H9 (cell line): ENCODE measurements at regions not wholly inside any gene's neighbourhood (a gene's known extent, or its start where the extent isn't known, plus 50 kb on each side); places are given as distances from the start of the nearest gene placed in this dataset.

Experiments
- DNase-seq: peaks from one replicate; pipeline ENCODE4 v3.0.0-alpha.2; 2017
- H2AFZ ChIP-seq: one replicate; pipeline ENCODE4 v1.6.1; 2013; ENCODE audit warnings: mild to moderate bottlenecking, low read length, control low read depth, moderate library complexity
- H2AK5ac ChIP-seq: 2 replicates; pipeline ENCODE4 v1.6.1; 2013; ENCODE audit warnings: low read length, control low read depth, mixed read lengths; ENCODE audit not compliant: insufficient read length
- H2BK120ac ChIP-seq: one replicate; pipeline ENCODE4 v1.6.1; 2013; ENCODE audit warnings: low read depth, mild to moderate bottlenecking, low read length, control low read depth, inconsistent platforms; ENCODE audit not compliant: poor library complexity, severe bottlenecking
- H2BK12ac ChIP-seq: 2 replicates; pipeline ENCODE4 v1.6.1; 2013; ENCODE audit warnings: low read length, control low read depth, mixed read lengths, low read depth; ENCODE audit not compliant: insufficient read length
- H2BK15ac ChIP-seq: 2 replicates; pipeline ENCODE4 v1.6.1; 2013; ENCODE audit warnings: low read depth, low read length, control low read depth
- H2BK20ac ChIP-seq: one replicate; pipeline ENCODE4 v1.6.1; 2013; ENCODE audit warnings: low read depth, mild to moderate bottlenecking, low read length, control low read depth, inconsistent platforms; ENCODE audit not compliant: poor library complexity, severe bottlenecking
- H2BK5ac ChIP-seq: 2 replicates; pipeline ENCODE4 v1.6.1; 2013; ENCODE audit warnings: low read length, control low read depth, mixed read lengths; ENCODE audit not compliant: insufficient read length
- H3K14ac ChIP-seq: 2 replicates; pipeline ENCODE4 v1.6.1; 2013; ENCODE audit warnings: low read length, control low read depth; ENCODE audit not compliant: insufficient read depth
- H3K18ac ChIP-seq: 2 replicates; pipeline ENCODE4 v1.6.1; 2013; ENCODE audit warnings: low read depth, mild to moderate bottlenecking, mixed read lengths, low read length, control low read depth; ENCODE audit not compliant: insufficient read length
- H3K23ac ChIP-seq: 2 replicates; pipeline ENCODE4 v1.6.1; 2013; ENCODE audit warnings: low read length, control low read depth, mixed read lengths, low read depth; ENCODE audit not compliant: insufficient read length
- H3K23me2 ChIP-seq: 2 replicates; pipeline ENCODE4 v1.6.1; 2013; ENCODE audit warnings: low read depth, mild to moderate bottlenecking, mixed read lengths, low read length, control low read depth; ENCODE audit not compliant: insufficient read length, poor library complexity, severe bottlenecking
- H3K27ac ChIP-seq: 2 replicates; pipeline ENCODE4 v1.5.1; 2013; ENCODE audit warnings: low read length, control low read depth, mixed read lengths, low read depth; ENCODE audit not compliant: insufficient read length
- H3K27me3 ChIP-seq: 2 replicates; pipeline ENCODE4 v1.6.1; 2013; ENCODE audit warnings: low read length, control low read depth, inconsistent platforms; ENCODE audit not compliant: insufficient read depth
- H3K4ac ChIP-seq: 2 replicates; pipeline ENCODE4 v1.6.1; 2013; ENCODE audit warnings: low read depth, mild to moderate bottlenecking, control low read depth, inconsistent platforms, low read length, moderate library complexity
- H3K4me1 ChIP-seq: 2 replicates; pipeline ENCODE4 v1.6.1; 2013; ENCODE audit warnings: low read length, control low read depth, inconsistent platforms; ENCODE audit not compliant: insufficient read depth
- H3K4me2 ChIP-seq: 2 replicates; pipeline ENCODE4 v1.6.1; 2013; ENCODE audit warnings: low read length, control low read depth, mixed read lengths; ENCODE audit not compliant: insufficient read length, insufficient read depth
- H3K56ac ChIP-seq: 2 replicates; pipeline ENCODE4 v1.6.1; 2013; ENCODE audit warnings: low read depth, mild to moderate bottlenecking, mixed read lengths, low read length, control low read depth; ENCODE audit not compliant: insufficient read length
- H3K79me1 ChIP-seq: 2 replicates; pipeline ENCODE4 v1.6.1; 2013; ENCODE audit warnings: low read depth, mild to moderate bottlenecking, moderate library complexity, low read length, control low read depth, inconsistent platforms; ENCODE audit not compliant: insufficient read depth, poor library complexity, severe bottlenecking
- H3K79me2 ChIP-seq: 2 replicates; pipeline ENCODE4 v1.6.1; 2013; ENCODE audit warnings: low read length, control low read depth, inconsistent platforms; ENCODE audit not compliant: insufficient read depth
- H3K9ac ChIP-seq: 2 replicates; pipeline ENCODE4 v1.6.1; 2013; ENCODE audit warnings: low read length, control low read depth, mixed read lengths; ENCODE audit not compliant: insufficient read length; ENCODE audit errors: extremely low read depth
- H3K9me3 ChIP-seq: one replicate; pipeline ENCODE4 v1.6.1; 2013; ENCODE audit warnings: low read depth, low read length, inconsistent platforms; ENCODE audit not compliant: control insufficient read depth
- H3T11ph ChIP-seq: one replicate; pipeline ENCODE4 v1.6.1; 2013; ENCODE audit warnings: mild to moderate bottlenecking, low read length, control low read depth, inconsistent platforms
- H4K20me1 ChIP-seq: one replicate; pipeline ENCODE4 v1.6.1; 2013; ENCODE audit not compliant: control insufficient read depth, insufficient read length, insufficient read depth
- H4K5ac ChIP-seq: 2 replicates; pipeline ENCODE4 v1.6.1; 2013; ENCODE audit warnings: low read depth, mild to moderate bottlenecking, mixed read lengths, low read length, control low read depth; ENCODE audit not compliant: insufficient read length
- H4K8ac ChIP-seq: replicated peaks from 2 replicates; pipeline ENCODE4 v1.6.1; 2013; ENCODE audit warnings: low read length, control low read depth, mixed read lengths, low read depth; ENCODE audit not compliant: insufficient read length
- H4K91ac ChIP-seq: 2 replicates; pipeline ENCODE4 v1.6.1; 2013; ENCODE audit warnings: low read depth, mild to moderate bottlenecking, moderate library complexity, mixed read lengths, low read length, control low read depth; ENCODE audit not compliant: insufficient read length
- H3K27ac Mint-ChIP-seq, 3 experiments: 2 replicates in 2 of 3; 3 replicates in 1 of 3; pipeline ENCODE4 v1.8.0; 2020 to 2021; ENCODE audit warnings: mixed read lengths in 3 of 3, mild to moderate bottlenecking in 1 of 3, moderate library complexity in 1 of 3
- H3K27me3 Mint-ChIP-seq: 2 replicates; pipeline ENCODE4 v1.8.0; 2021; ENCODE audit warnings: low read depth, mild to moderate bottlenecking, moderate library complexity, mixed read lengths
- H3K36me3 Mint-ChIP-seq, 3 experiments: 2 replicates in 2 of 3; 3 replicates in 1 of 3; pipeline ENCODE4 v1.8.0; 2020 to 2021; ENCODE audit warnings: low read depth in 3 of 3, mixed read lengths in 3 of 3; ENCODE audit not compliant: insufficient read depth in 1 of 3
- H3K4me1 Mint-ChIP-seq, 2 experiments: 2 replicates each; pipeline ENCODE4 v1.8.0; 2020; ENCODE audit warnings: mixed read lengths in 2 of 2
- H3K4me3 Mint-ChIP-seq, 2 experiments: 2 replicates in 1 of 2; 3 replicates in 1 of 2; pipeline ENCODE4 v1.8.0; 2020 to 2021; ENCODE audit warnings: mild to moderate bottlenecking in 2 of 2, mixed read lengths in 2 of 2, moderate library complexity in 1 of 2
- H3K9me3 Mint-ChIP-seq, 2 experiments: 2 replicates in 1 of 2; 3 replicates in 1 of 2; pipeline ENCODE4 v1.8.0; 2020; ENCODE audit warnings: mild to moderate bottlenecking in 2 of 2, mixed read lengths in 2 of 2, moderate library complexity in 1 of 2
- TF ChIP-seq, protein P1 (sequence below): fragments of 200-600 bp; sonication (generic); conservative IDR thresholded peaks from 3 replicates; pipeline ENCODE4 v1.8.0; 2021; ENCODE audit warnings: antibody characterized with exemption, mild to moderate bottlenecking

- H3K27me3 Mint-ChIP-seq = peaks cover 17% of the 10 kb centered on the region
- H4K20me1 ChIP-seq = no peaks in the 10 kb centered on the region
- TF ChIP-seq, protein P1, sequence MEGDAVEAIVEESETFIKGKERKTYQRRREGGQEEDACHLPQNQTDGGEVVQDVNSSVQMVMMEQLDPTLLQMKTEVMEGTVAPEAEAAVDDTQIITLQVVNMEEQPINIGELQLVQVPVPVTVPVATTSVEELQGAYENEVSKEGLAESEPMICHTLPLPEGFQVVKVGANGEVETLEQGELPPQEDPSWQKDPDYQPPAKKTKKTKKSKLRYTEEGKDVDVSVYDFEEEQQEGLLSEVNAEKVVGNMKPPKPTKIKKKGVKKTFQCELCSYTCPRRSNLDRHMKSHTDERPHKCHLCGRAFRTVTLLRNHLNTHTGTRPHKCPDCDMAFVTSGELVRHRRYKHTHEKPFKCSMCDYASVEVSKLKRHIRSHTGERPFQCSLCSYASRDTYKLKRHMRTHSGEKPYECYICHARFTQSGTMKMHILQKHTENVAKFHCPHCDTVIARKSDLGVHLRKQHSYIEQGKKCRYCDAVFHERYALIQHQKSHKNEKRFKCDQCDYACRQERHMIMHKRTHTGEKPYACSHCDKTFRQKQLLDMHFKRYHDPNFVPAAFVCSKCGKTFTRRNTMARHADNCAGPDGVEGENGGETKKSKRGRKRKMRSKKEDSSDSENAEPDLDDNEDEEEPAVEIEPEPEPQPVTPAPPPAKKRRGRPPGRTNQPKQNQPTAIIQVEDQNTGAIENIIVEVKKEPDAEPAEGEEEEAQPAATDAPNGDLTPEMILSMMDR = no peak
- no peak overlapping the region for H3T11ph ChIP-seq
- H3K4me1 Mint-ChIP-seq = peaks cover 3% of the 10 kb centered on the region in 2 experiments; a peak in 2 of 4 replicates
- no peak overlapping the region for H3K9ac ChIP-seq
- no peaks in the 10 kb centered on the region for H3K27me3 ChIP-seq
- no peak overlapping the region for H2AK5ac ChIP-seq
- no peak overlapping the region for H3K18ac ChIP-seq
- no peak overlapping the region for H3K56ac ChIP-seq
- peaks cover 0 to 5% (median 0%) of the 10 kb centered on the region in 3 experiments; a peak in 2 of 7 replicates for H3K36me3 Mint-ChIP-seq
- no peaks in the 10 kb centered on the region for H3K4me1 ChIP-seq
- H3K4me2 ChIP-seq = no peak overlapping the region
- H4K8ac ChIP-seq = no peak overlapping the region
- no peak overlapping the region for H2AFZ ChIP-seq
- H4K5ac ChIP-seq = no peak overlapping the region
- H3K23me2 ChIP-seq = no peaks in the 10 kb centered on the region
- no peak overlapping the region for H4K91ac ChIP-seq
- H3K9me3 Mint-ChIP-seq = peaks cover 4 to 7% of the 10 kb centered on the region in 2 experiments; a peak in 4 of 5 replicates
- H2BK5ac ChIP-seq = no peak overlapping the region
- H2BK120ac ChIP-seq = no peak overlapping the region
- H3K23ac ChIP-seq = no peak overlapping the region
- H3K4ac ChIP-seq = no peak overlapping the region
- no peak overlapping the region for H3K4me3 Mint-ChIP-seq
- no peak overlapping the region for H2BK20ac ChIP-seq
- H3K14ac ChIP-seq = no peak overlapping the region
- no peak overlapping the region for H2BK15ac ChIP-seq
- no peak for DNase-seq
- H2BK12ac ChIP-seq = no peak overlapping the region
- no peaks in the 10 kb centered on the region for H3K79me1 ChIP-seq
- no peak overlapping the region for H3K27ac Mint-ChIP-seq
- no peaks in the 10 kb centered on the region for H3K9me3 ChIP-seq
- H3K27ac ChIP-seq = no peak overlapping the region
- H3K79me2 ChIP-seq = no peaks in the 10 kb centered on the region
These were observed 54.0 kb upstream of the PRPS1L1 start for GRCh38 chr7:18081617-18082016.
